SU-DHL-6 (cell line): ENCODE measurements at regions not wholly inside any gene's neighbourhood (a gene's known extent, or its start where the extent isn't known, plus 50 kb on each side); places are given as distances from the start of the nearest gene placed in this dataset.

Source experiments
- CTCF ChIP-seq: fragments of 200-600 bp; sonication (generic); IDR thresholded peaks from one replicate; pipeline ENCODE4 v1.5.1; 2017; ENCODE audit warnings: antibody characterized with exemption, mild to moderate bottlenecking, low read length, moderate library complexity; ENCODE audit not compliant: insufficient read depth, poor library complexity, severe bottlenecking
- EZH2phosphoT487 ChIP-seq: fragments of 200-600 bp; sonication (generic), shearing (Covaris generic); conservative IDR thresholded peaks from 2 replicates; pipeline ENCODE4 v1.6.1; 2018; ENCODE audit warnings: mild to moderate bottlenecking, antibody characterized with exemption, low read length, moderate library complexity, mixed read lengths

- TF ChIP-seq CTCF, result no peak
- TF ChIP-seq EZH2phosphoT487, result no peak
These were observed 248.5 kb downstream of the SNCA start for GRCh38 chr4:89588421-89588820.
